AG04449 (cell line): ENCODE measurements at regions not wholly inside any gene's neighbourhood (a gene's known extent, or its start where the extent isn't known, plus 50 kb on each side); places are given as distances from the start of the nearest gene placed in this dataset.

ENCODE experiments used
- CTCF ChIA-PET: fragments of 350-600 bp; formaldehyde crosslinking; extraction: SDS; loops from one replicate; lab custom pipeline; 2021; ENCODE audit warnings: antibody characterized with exemption; lab: Yijun Ruan, JAX
- POLR2A ChIA-PET: fragments of 400-600, 350-600 bp; formaldehyde crosslinking; extraction: SDS; loops from one replicate; lab custom pipeline; 2020; ENCODE audit warnings: antibody characterized with exemption, inconsistent platforms; lab: Yijun Ruan, JAX
- DNase-seq: peaks from one replicate; pipeline ENCODE4 v3.0.0-alpha.2; 2010; ENCODE audit warnings: low read depth, low spot score
- H3K4me3 ChIP-seq: 2 replicates; pipeline ENCODE4 v1.5.1; 2011; ENCODE audit warnings: low read depth, mild to moderate bottlenecking, control low read depth, low read length
- TF ChIP-seq, protein P1 (sequence below): IDR thresholded peaks from one replicate; pipeline ENCODE4 v1.5.1; 2011; ENCODE audit warnings: mild to moderate bottlenecking, moderate library complexity, low read length, control low read depth, inconsistent platforms; ENCODE audit not compliant: insufficient read depth; ENCODE audit errors: missing control alignments

DNA sequence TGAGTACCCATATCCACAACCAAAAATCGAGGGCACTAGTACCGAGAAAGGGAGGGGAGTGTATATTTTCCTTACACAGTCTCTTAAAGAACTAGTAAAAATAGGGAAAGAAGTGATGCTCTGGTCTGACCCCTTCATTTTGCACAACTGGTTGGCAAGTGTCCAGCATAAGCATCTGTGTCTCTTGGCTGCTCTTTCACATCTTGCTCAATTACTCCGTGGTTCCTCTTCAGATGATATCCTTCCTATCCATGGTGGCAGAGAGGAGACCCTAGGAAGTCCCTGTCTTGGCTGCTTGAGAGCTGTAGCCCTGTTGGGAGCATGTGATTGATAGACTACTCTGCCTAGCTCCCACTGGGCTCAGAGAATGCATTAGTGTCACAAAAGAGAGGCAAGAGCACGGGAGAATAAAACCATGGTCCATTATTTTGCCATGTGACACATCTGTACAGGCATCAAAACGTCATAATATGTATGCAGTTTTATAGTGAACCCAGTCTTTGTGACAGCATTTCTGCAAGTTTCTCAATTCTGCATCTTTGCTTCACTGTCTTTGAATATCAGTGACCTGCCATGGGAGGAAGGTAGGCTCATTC lies 111.8 kb upstream of the ANKRD1 start:
- no peak for DNase-seq
- no peak overlapping the region for H3K4me3 ChIP-seq
- CTCF ChIA-PET, result interaction anchor here (1.3 kb wide), 1 partner anchor 11 kb away, joined by 4 read pairs; no protein-coding TSS in a partner anchor
- TF ChIP-seq, protein P1, sequence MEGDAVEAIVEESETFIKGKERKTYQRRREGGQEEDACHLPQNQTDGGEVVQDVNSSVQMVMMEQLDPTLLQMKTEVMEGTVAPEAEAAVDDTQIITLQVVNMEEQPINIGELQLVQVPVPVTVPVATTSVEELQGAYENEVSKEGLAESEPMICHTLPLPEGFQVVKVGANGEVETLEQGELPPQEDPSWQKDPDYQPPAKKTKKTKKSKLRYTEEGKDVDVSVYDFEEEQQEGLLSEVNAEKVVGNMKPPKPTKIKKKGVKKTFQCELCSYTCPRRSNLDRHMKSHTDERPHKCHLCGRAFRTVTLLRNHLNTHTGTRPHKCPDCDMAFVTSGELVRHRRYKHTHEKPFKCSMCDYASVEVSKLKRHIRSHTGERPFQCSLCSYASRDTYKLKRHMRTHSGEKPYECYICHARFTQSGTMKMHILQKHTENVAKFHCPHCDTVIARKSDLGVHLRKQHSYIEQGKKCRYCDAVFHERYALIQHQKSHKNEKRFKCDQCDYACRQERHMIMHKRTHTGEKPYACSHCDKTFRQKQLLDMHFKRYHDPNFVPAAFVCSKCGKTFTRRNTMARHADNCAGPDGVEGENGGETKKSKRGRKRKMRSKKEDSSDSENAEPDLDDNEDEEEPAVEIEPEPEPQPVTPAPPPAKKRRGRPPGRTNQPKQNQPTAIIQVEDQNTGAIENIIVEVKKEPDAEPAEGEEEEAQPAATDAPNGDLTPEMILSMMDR, result no peak
- POLR2A ChIA-PET, result no interaction called here

DNA sequence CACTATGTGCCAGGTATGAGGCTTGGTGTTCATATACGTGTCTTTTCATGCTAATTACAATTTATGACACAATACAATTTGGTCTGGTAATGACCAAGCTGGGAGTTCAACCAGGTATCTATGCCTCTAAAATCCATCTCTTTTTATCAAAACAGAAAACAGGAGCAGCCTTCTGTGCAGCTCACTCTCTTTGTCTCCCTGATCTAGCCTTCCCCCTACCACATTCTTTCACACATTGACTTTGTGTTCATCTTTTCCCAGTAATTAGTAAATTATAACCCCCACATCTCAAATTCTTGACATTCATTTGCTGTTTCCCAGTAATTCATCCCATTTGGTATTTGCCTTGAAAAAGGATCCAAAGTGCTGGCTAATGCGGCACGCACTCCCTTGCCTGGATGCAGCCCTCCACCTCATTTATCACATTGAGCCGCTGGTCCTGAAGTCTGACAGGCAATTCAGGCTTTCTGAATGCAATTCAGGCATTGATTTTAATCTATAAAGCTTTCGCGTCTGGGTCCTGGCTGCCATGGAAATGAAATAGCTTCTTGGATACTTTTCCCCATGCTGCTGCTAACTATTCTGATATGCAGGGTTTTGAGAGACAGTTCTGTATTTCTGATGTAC lies 112.5 kb upstream of the ANKRD1 start:
- no peak overlapping the region for H3K4me3 ChIP-seq
- DNase-seq, result no peak
- CTCF ChIA-PET, result interaction anchor here (1.0 to 3.1 kb wide), 3 partner anchors 9 to 217 kb away, joined by 3 to 17 read pairs (median 6); no protein-coding TSS in a partner anchor
- POLR2A ChIA-PET, result no interaction called here
- TF ChIP-seq, protein P1, result no peak

GRCh38 chr10:91034042-91034441 lies 113.2 kb upstream of the ANKRD1 start:
- TF ChIP-seq, protein P1, result no peak
- ChIA-PET POLR2A (no interaction called here), CTCF (interaction anchor here (1.0 to 3.1 kb wide), 4 partner anchors 9 to 216 kb away, joined by 3 to 17 read pairs (median 4); no protein-coding TSS in a partner anchor)
- DNase-seq, result no peak
- no peak overlapping the region for H3K4me3 ChIP-seq

- TF ChIP-seq, protein P1, result no peak
- ChIA-PET POLR2A (no interaction called here), CTCF (interaction anchor here (1.0 to 3.1 kb wide), 6 partner anchors 8 to 216 kb away, joined by 3 to 17 read pairs (median 3); no protein-coding TSS in a partner anchor)
- DNase-seq, result no peak
- no peak overlapping the region for H3K4me3 ChIP-seq
These were observed 113.7 kb upstream of the ANKRD1 start for GRCh38 chr10:91034494-91035159.

GRCh38 chr10:91035650-91036292 lies 114.9 kb upstream of the ANKRD1 start:
- H3K4me3 ChIP-seq, result no peak overlapping the region
- DNase-seq, result no peak
- CTCF ChIA-PET, result interaction anchor here (1.1 to 3.1 kb wide), 7 partner anchors 9 to 208 kb away, joined by 3 to 17 read pairs (median 3); no protein-coding TSS in a partner anchor
- TF ChIP-seq, protein P1, result no peak
- POLR2A ChIA-PET, result no interaction called here
